ENCODE measurements at regions not wholly inside any gene's neighbourhood (a gene's known extent, or its start where the extent isn't known, plus 50 kb on each side); places are given as distances from the start of the nearest gene placed in this dataset.

DNA sequence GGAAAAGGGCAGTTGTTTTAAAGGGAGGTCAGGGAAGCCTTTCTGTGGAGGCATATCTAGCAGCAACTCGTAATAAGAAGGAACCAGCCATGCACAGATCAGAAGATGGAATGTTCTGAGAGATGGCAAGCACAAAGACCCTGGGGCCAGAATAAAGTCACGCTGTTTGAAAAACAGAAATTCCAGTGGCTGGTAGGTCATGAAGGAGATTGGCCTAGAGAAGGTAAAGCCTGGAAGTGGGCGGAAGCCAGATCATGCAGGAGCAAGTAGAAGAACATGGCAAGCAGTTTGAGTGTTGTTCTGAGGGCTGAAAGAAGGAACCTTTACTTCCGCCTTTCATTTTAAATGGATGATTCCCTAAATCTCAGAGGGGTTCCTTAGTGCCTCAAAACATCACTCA lies 208.1 kb upstream of the PPP2R3A start:
- Histone ChIP-seq H3K9ac (ENCODE audit: insufficient read depth, low read length) (no peak overlapping the region), H4K20me1 (ENCODE audit: control insufficient read depth, extremely low read depth, insufficient read depth, low read length) (no peaks in the 10 kb centered on the region)

GRCh38 chr3:135758961-135759360 lies 206.6 kb upstream of the PPP2R3A start:
- H3K9me3 ChIP-seq (ENCODE audit: control insufficient read depth, insufficient read depth, low read depth, low read length): no peaks in the 10 kb centered on the region
- no peaks in the 10 kb centered on the region for H4K20me1 ChIP-seq (ENCODE audit: control insufficient read depth, extremely low read depth, insufficient read depth, low read length)
- H3K4me1 ChIP-seq (ENCODE audit: control insufficient read depth, extremely low read depth, insufficient read depth, low read length): no peaks in the 10 kb centered on the region
- no peak overlapping the region for H3K27ac ChIP-seq (ENCODE audit: insufficient read depth, low read length)
- no peaks in the 10 kb centered on the region for H3K36me3 ChIP-seq (ENCODE audit: control insufficient read depth, insufficient read depth, low read length)
- H3K4me2 ChIP-seq (ENCODE audit: extremely low read depth, insufficient read depth, low read length): no peak overlapping the region
- no peak overlapping the region for H3K9ac ChIP-seq (ENCODE audit: insufficient read depth, low read length)
- H3K27me3 ChIP-seq (ENCODE audit: control insufficient read depth, insufficient read depth, low read length): no peaks in the 10 kb centered on the region
- no peak overlapping the region for H2AFZ ChIP-seq (ENCODE audit: low read length)
- no peak for TF ChIP-seq EZH2 (IDR thresholded peaks at IDR 0.05; ENCODE audit: low read length, missing control alignments)
- TF ChIP-seq, protein P1, sequence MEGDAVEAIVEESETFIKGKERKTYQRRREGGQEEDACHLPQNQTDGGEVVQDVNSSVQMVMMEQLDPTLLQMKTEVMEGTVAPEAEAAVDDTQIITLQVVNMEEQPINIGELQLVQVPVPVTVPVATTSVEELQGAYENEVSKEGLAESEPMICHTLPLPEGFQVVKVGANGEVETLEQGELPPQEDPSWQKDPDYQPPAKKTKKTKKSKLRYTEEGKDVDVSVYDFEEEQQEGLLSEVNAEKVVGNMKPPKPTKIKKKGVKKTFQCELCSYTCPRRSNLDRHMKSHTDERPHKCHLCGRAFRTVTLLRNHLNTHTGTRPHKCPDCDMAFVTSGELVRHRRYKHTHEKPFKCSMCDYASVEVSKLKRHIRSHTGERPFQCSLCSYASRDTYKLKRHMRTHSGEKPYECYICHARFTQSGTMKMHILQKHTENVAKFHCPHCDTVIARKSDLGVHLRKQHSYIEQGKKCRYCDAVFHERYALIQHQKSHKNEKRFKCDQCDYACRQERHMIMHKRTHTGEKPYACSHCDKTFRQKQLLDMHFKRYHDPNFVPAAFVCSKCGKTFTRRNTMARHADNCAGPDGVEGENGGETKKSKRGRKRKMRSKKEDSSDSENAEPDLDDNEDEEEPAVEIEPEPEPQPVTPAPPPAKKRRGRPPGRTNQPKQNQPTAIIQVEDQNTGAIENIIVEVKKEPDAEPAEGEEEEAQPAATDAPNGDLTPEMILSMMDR (conservative IDR thresholded peaks at IDR 0.05 in 1 of 2, IDR thresholded peaks at IDR 0.05 in 1 of 2; ENCODE audit: low read depth in 1 of 2, low read length in 2 of 2): no peak
- H3K4me3 ChIP-seq (replicated peaks in 1 of 4; ENCODE audit: control extremely low read depth in 1 of 4, insufficient read depth in 1 of 4, low read depth in 3 of 4, low read length in 4 of 4): no peak overlapping the region
- H3K79me2 ChIP-seq (ENCODE audit: control insufficient read depth, insufficient read depth, low read length): no peaks in the 10 kb centered on the region
- no peak for DNase-seq (ENCODE audit: low read depth in 2 of 2)

More for the DNA sequence above, 208.1 kb upstream of the PPP2R3A start:
- Histone ChIP-seq H2AFZ (ENCODE audit: low read length) (no peak overlapping the region), H3K9me3 (ENCODE audit: control insufficient read depth, insufficient read depth, low read depth, low read length) (no peaks in the 10 kb centered on the region), H3K4me1 (ENCODE audit: control insufficient read depth, extremely low read depth, insufficient read depth, low read length) (no peaks in the 10 kb centered on the region), H3K27ac (ENCODE audit: insufficient read depth, low read length) (no peak overlapping the region), H3K4me3 (replicated peaks in 1 of 4; ENCODE audit: control extremely low read depth in 1 of 4, insufficient read depth in 1 of 4, low read depth in 3 of 4, low read length in 4 of 4) (no peak overlapping the region), H3K27me3 (ENCODE audit: control insufficient read depth, insufficient read depth, low read length) (no peaks in the 10 kb centered on the region), H3K4me2 (ENCODE audit: extremely low read depth, insufficient read depth, low read length) (no peak overlapping the region), H3K36me3 (ENCODE audit: control insufficient read depth, insufficient read depth, low read length) (no peaks in the 10 kb centered on the region), H3K79me2 (ENCODE audit: control insufficient read depth, insufficient read depth, low read length) (no peaks in the 10 kb centered on the region)
- TF ChIP-seq EZH2 (IDR thresholded peaks at IDR 0.05; ENCODE audit: low read length, missing control alignments): no peak
- TF ChIP-seq, protein P1 (conservative IDR thresholded peaks at IDR 0.05 in 1 of 2, IDR thresholded peaks at IDR 0.05 in 1 of 2; ENCODE audit: low read depth in 1 of 2, low read length in 2 of 2): no peak
- DNase-seq (ENCODE audit: low read depth in 2 of 2): no peak

GRCh38 chr3:135759651-135760050 lies 205.9 kb upstream of the PPP2R3A start:
- H3K9ac ChIP-seq (ENCODE audit: insufficient read depth, low read length): no peak overlapping the region
- H3K27ac ChIP-seq (ENCODE audit: insufficient read depth, low read length): no peak overlapping the region
- H3K27me3 ChIP-seq (ENCODE audit: control insufficient read depth, insufficient read depth, low read length): no peaks in the 10 kb centered on the region
- H4K20me1 ChIP-seq (ENCODE audit: control insufficient read depth, extremely low read depth, insufficient read depth, low read length): no peaks in the 10 kb centered on the region
- H3K9me3 ChIP-seq (ENCODE audit: control insufficient read depth, insufficient read depth, low read depth, low read length): no peaks in the 10 kb centered on the region
- H3K36me3 ChIP-seq (ENCODE audit: control insufficient read depth, insufficient read depth, low read length): no peaks in the 10 kb centered on the region
- no peak overlapping the region for H3K4me3 ChIP-seq (replicated peaks in 1 of 4; ENCODE audit: control extremely low read depth in 1 of 4, insufficient read depth in 1 of 4, low read depth in 3 of 4, low read length in 4 of 4)
- no peak for TF ChIP-seq EZH2 (IDR thresholded peaks at IDR 0.05; ENCODE audit: low read length, missing control alignments)
- TF ChIP-seq, protein P1 (conservative IDR thresholded peaks at IDR 0.05 in 1 of 2, IDR thresholded peaks at IDR 0.05 in 1 of 2; ENCODE audit: low read depth in 1 of 2, low read length in 2 of 2): no peak
- no peak overlapping the region for H3K4me2 ChIP-seq (ENCODE audit: extremely low read depth, insufficient read depth, low read length)
- no peaks in the 10 kb centered on the region for H3K79me2 ChIP-seq (ENCODE audit: control insufficient read depth, insufficient read depth, low read length)
- H2AFZ ChIP-seq (ENCODE audit: low read length): no peak overlapping the region
- DNase-seq (ENCODE audit: low read depth in 2 of 2): no peak
- no peaks in the 10 kb centered on the region for H3K4me1 ChIP-seq (ENCODE audit: control insufficient read depth, extremely low read depth, insufficient read depth, low read length)
